ENCODE measurements at regions not wholly inside any gene's neighbourhood (a gene's known extent, or its start where the extent isn't known, plus 50 kb on each side); places are given as distances from the start of the nearest gene placed in this dataset.
"Not testable (repeated sequence)": the region's sequence is repeated elsewhere in the genome, so short reads cannot be mapped to it uniquely, and the experiment has no call there.

DNA sequence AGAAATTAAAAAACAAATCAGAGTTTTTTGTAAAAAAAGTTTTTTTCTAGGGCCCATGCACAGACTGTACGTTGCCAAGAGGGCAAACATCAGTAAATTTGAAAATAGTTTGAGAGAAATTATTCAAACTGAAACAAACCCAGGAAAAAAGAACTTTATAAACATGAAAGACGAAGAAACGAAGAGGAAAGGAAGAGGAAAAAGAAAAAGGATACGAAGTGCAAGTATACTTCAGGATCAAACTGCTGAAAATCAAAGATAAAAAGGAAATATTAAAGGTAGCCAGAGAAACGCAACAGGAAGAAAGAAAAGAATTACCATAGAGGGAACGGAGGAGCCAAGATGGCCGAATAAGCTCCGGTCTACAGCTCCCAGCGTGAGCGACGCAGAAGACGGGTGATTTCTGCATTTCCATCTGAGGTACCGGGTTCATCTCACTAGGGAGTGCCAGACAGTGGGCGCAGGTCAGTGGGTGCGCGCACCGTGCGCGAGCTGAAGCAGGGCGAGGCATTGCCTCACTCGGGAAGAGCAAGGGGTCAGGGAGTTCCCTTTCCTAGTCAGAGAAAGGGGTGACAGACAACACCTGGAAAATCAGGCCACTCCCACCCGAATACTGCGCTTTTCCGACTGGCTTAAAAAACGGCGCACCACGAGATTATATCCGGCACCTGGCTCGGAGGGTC lies 94.4 kb upstream of the GAS1 start:
- FAIRE-seq; DNase-seq (ENCODE audit: low spot score): not testable (repeated sequence)

GRCh38 chr9:87049929-87050608 lies 102.8 kb upstream of the GAS1 start:
- DNase-seq (ENCODE audit: low spot score); FAIRE-seq: not testable (repeated sequence)

GRCh38 chr9:87054999-87055686 lies 107.8 kb upstream of the GAS1 start:
- FAIRE-seq = no peak
- DNase-seq (ENCODE audit: low spot score) = no peak

DNA sequence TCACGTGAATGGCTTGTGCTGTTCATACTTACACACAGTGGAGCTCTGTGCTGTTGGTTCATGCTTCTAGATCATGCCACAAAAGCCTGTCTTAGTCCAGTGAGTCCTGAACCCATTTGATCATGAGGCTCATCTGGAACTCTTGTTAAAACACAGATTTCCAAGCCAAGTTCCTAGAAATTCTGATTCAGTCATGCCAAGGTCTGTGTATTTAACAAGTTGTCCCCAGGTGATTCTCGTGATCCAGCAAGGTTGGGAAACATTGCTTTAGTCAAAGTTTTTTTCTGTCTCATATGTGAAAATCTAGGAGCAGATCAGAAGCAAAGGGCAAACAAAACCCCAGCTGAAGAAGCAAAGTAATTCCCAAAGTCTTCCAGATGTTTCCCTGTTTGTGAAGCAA lies 112.5 kb upstream of the GAS1 start:
- DNase-seq (ENCODE audit: low spot score) = no peak
- no peak for FAIRE-seq

DNA sequence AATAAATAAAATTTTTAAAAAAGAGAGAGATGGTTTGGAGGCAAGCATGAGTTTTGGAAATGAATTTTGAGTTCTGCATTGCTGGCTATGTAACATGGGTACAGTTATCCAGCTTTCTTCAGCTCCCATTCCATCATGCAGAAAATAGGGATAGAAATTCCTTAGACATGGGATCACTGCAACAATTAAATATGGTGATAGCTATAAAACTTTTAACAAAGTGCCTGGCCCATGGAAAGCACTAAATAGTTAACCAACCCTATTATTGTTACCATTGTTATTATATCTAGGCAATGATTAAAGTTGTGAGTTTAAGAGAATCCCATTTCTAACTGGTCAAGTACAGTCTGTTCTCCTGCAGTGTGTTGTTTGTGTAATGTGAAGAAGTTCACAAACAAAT lies 115.4 kb upstream of the GAS1 start:
- no peak for FAIRE-seq
- no peak for DNase-seq (ENCODE audit: low spot score)

DNA sequence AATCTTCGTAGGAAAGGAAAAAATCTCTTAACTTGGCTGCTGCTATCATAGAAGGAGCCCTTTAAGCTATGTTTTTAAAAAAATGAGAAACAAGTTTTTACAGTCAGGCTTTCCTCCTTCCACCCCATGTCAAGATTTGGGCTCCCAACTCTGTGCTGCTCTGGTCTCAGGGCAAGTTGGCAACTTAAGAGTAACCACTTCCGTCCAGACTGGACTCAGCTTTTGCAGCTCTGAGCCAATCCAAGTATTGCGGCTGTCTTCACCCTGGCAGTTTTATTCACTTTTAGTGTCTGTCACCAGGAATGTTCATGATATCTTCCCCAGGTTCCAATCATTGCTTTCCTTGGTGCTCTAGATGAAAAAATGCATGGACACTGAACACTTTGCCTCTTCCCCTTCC lies 115.9 kb upstream of the GAS1 start:
- no peak for FAIRE-seq

DNA sequence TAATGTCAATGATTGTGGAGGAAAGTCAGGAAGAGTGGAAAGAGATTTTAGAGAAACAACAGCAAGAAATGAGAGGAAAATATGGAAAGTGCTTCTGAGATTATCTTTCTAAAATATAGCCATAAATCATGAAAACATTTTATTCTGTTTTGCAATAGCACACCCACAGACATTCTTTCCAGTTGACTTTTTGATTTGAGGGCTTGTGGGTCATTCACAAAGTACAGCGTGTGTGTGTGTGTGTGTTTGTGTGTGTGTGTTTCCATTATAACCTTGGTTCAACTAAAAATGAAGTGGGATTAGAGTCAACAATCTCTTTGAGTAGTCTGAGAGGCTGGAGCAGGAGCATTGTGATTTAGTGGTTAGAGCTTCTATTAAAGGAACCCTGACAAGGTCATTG lies 116.6 kb upstream of the GAS1 start:
- no peak for DNase-seq (ENCODE audit: low spot score)
- no peak for FAIRE-seq

More for the DNA sequence above, 115.9 kb upstream of the GAS1 start:
- no peak for DNase-seq (ENCODE audit: low spot score)

DNA sequence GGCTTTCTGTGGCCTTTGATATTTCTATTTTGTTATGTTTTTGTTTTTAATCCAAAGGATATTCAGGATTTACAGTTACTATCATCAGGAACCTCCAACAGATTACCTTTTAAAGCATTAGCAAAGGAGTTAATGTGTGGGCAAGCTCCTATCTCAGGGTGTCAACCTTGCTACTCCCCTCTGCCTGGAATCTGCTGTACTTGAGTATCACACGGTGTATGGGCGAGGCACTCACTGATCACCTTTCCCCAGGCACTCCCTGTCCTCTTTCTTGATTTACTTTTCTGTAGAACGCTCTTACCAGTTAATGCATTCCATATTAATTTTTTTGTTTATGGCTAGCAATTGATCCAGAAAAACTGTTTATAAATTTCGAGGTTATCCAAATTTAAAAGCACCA lies 117.0 kb upstream of the GAS1 start:
- DNase-seq (ENCODE audit: low spot score) = no peak
- FAIRE-seq = no peak

DNA sequence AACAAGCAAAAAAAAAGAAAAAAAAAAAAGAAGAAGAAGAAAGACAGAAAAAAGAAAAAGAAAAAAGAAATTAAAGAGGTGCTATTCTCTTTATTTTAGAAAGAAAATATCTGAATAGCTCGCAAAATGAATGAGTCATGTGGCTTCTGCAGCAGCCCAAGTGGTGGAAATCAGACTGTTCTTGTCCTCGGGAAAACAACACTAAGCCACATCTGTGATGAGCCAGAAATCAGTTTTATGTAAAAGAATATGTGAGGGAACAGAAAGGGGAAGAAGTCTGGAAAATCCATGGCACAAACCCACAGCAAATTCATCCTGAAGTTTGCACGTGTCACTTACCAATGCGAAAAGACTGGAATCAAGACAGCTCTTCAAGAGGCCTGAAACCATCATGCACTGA lies 118.7 kb upstream of the GAS1 start:
- no peak for DNase-seq (ENCODE audit: low spot score)
- no peak for FAIRE-seq

GRCh38 chr9:87067426-87067825 lies 120.1 kb upstream of the GAS1 start:
- FAIRE-seq = no peak
- no peak for DNase-seq (ENCODE audit: low spot score)

- FAIRE-seq (no peak), DNase-seq (ENCODE audit: low spot score) (no peak)
Measured at GRCh38 chr9:87068177-87068840, 121.0 kb upstream of the GAS1 start.

DNA sequence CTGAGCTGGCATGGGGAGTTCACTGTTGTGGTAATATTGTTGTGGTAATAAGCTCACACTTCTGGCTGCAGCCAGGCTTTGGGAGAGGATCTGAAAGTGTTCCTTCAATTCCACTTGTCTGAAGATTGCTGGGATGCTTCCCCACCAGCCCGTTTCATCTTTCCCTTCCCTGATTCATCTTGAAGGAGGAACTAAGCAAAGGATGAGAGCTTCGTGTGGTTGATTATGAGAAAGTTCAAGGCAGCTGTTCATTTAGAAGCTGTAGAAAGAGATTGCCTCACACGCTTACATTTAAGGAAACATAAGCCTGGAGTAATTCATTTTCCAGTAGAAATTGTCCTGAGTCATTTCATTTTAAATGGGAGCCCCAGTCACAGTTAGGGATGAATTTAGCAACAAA lies 122.4 kb upstream of the GAS1 start:
- DNase-seq (ENCODE audit: low spot score) = no peak
- FAIRE-seq = no peak

DNA sequence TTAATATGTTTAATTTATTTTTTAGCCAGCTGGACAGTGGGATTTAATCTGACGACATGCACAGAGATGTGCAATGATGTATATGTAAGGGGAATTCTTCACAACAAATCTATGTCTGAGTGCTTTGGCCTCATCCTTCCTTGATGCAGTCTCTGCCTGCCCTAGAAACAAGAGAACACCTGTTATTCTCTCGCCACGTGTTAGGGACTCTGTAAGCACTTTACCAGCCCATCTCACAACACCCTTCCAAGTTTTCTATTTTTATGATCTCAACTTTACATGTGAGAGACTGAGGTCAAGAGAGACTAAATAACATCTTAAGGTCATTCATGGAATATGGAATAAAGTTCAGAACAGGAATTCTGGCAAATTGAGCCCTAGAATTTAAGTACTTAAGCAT lies 123.0 kb upstream of the GAS1 start:
- DNase-seq (ENCODE audit: low spot score) = no peak
- FAIRE-seq = no peak

DNA sequence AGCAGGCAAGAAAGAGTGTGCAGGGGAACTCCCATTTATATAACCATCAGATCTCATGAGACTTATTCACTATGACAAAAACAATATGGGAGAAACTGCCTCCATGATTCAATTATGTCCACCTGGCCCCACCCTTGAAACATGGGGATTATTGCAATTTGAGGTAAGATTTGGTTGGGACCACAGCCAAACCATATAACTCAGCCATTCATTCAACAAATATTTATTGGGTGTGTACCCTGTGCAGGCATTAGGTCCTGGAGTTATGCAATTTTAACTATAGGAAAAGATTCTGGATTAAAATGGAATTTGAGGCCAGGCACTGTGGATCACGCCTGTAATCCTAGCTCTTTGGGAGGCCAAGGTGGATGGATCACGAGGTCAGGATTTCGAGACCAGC lies 124.2 kb upstream of the GAS1 start:
- FAIRE-seq (no peak), DNase-seq (ENCODE audit: low spot score) (peak; percentile 15)

DNA sequence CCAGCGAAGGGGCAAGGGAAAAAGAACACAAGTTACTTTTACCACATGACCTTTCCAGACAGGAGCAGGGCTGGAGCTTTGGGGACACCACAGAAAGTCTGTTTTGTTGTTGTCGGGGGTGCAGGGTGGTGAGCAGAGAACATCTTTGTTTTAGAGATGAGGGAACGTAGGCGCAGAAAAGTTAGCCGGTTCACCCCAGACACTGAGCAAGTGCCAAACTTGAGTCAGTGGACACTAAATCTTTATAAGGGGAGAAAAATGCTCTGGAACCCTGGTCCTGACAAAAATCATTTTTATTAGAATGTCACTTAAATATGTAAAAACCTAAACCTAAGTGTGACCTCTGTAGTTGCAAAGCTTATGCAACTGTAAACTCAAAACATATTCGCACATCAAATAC lies 126.4 kb upstream of the GAS1 start:
- FAIRE-seq = no peak
- no peak for DNase-seq (ENCODE audit: low spot score)

DNA sequence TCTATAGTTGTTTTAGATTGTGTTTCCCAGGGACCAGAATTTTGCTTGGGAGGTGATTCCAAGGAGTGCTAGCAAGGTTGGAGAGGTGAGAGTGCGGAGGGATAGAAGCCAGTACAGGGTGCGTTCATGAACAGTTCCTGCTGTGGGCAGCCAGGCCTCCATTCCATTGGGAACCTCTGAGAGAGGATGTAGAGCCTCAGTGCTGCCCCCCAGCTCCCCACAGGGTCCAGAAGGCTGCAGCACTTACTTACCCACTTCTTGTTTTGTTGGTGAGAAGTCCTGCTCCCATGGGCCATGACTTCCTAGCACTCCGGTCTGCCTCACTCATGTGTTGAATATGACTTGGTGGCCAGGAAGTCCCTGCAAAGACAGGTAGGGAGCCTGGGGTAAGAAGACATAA lies 128.2 kb upstream of the GAS1 start:
- FAIRE-seq (no peak), DNase-seq (ENCODE audit: low spot score) (no peak)

- no peak for DNase-seq (ENCODE audit: low spot score)
- no peak for FAIRE-seq
Measured at GRCh38 chr9:87076825-87077224, 129.5 kb upstream of the GAS1 start.

DNA sequence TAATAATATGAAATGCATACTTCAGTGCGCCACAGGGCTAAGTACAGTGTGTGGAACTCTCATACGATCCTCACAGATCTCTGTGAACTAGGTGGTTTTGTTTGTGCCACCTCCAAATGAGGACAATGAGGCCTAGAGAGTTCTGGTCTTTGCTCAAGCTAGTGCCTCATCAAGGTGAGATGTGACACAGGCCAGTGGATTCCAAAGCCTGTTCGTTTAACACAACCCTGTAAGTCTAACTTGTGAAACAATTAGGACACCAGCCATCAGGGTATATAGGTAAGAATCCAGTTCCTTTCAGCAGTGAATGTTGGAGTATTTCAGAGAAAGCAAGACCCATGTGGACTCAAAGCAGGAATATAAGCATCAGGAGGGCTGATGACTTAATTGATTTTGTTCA lies 130.7 kb upstream of the GAS1 start:
- no peak for FAIRE-seq

DNA sequence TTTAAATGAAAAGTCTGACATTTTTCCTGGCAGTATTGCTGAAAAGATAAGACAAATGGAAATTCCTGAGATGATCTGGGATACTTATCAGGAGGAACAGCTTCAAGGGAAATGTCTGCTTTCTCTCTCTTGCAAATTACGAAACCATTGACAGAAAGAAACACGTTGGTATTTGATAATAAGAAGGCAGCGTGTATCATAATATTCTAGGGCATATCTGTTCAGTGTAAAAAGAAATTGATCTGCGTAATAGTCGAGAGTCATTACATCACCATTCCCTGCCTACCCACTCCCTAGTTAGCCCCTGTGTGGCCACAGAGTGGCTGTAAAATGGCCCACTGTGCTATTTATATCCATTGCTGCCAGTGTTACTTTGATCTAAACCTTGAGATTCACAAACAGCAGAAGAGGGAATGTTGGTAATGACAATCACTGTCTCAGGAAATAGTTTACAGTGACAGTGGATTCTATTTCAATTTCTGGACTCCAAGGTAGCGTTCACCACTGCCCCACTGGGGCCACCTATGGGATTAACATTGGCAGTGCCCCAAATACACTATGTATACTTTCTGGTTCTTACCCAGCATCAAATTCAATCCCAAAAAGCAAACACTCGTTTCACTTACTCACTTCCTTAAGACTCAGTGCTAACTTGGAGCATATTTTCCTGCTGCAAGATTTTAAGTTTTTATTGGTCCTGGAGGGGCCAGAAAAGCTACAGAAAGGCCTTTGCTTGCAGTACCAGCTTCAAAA lies 133.4 kb upstream of the GAS1 start:
- FAIRE-seq (no peak), DNase-seq (ENCODE audit: low spot score) (no peak)

More for the DNA sequence above, 130.7 kb upstream of the GAS1 start:
- DNase-seq (ENCODE audit: low spot score) = no peak

DNA sequence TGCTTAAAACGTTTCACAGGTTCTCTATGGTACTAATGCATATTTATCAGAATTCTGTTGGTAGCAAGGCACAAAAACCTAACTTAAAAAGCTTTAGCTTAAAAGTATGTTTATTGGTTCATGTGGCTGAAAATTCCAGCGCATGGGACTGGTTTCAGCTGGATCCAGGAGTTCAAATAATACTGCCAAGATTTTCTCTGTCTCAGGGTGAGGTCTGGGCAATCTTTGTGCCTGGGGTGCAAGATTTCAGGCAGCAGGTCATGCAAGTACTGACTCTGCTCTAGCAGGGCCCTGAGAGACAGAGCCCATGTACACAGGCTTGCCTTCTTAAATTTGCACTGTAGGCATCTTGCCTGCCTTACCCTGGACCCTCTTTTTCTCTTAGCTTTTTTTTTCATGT lies 134.2 kb upstream of the GAS1 start:
- no peak for FAIRE-seq
- DNase-seq (ENCODE audit: low spot score) = no peak

DNA sequence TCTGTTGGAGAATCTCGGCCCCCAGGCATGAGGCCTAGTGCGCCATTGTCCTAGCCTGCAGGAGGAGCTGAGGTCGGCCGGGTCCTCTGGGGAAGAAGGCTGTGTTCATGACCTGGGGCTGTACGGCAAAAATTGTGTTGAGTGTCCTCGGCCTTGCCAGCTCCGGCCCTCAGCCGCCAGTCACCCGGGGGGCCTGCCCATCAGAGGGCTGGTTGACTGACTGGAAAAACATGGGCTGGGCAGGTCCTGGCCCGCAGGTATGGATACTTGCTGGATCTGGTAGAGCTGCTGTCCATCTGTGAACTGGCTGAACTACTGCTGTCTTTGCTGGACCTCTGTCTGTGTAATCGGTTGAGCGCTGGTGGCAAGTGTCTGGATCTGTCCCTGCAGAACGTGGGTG lies 136.7 kb upstream of the GAS1 start:
- FAIRE-seq (no peak), DNase-seq (ENCODE audit: low spot score) (no peak)
